SK-N-SH (cell line): ENCODE measurements at regions not wholly inside any gene's neighbourhood (a gene's known extent, or its start where the extent isn't known, plus 50 kb on each side); places are given as distances from the start of the nearest gene placed in this dataset.

Experiments
- POLR2AphosphoS5 ChIP-seq: IDR thresholded peaks from 2 replicates; pipeline ENCODE4 v1.6.1; 2012; ENCODE audit warnings: low read depth, low read length
- ZBTB33 ChIP-seq: IDR thresholded peaks from 2 replicates; pipeline ENCODE4 v1.4.0; 2012; ENCODE audit warnings: low read depth, borderline replicate concordance

- TF ChIP-seq POLR2AphosphoS5: no peak
- no peak for TF ChIP-seq ZBTB33
Observed at GRCh38 chr15:70164910-70165715, 67.4 kb upstream of the TLE3 start.
